ENCODE measurements at regions not wholly inside any gene's neighbourhood (a gene's known extent, or its start where the extent isn't known, plus 50 kb on each side); places are given as distances from the start of the nearest gene placed in this dataset.

GRCh38 chr16:62386411-62386810 is 350.2 kb upstream of the CDH8 start:
- H3K4me1 ChIP-seq: no peaks in the 10 kb centered on the region
- no peaks in the 10 kb centered on the region for H3K27me3 ChIP-seq
- no peak for TF ChIP-seq CTCF (IDR thresholded peaks at IDR 0.05)
- no peak for TF ChIP-seq POLR2A (IDR thresholded peaks at IDR 0.05)
- no peak overlapping the region for H3K27ac ChIP-seq
- intact Hi-C loops (cut with DNase I): no loop called here
- DNase-seq (no peak), ATAC-seq (no peak)
- WGBS, 4 donors: 51 to 67% (median 58%) methylated on average over 5 of the region's 5 CpGs
- no peak overlapping the region for H3K4me3 ChIP-seq
- H3K36me3 ChIP-seq: no peaks in the 10 kb centered on the region
- no peaks in the 10 kb centered on the region for H3K9me3 ChIP-seq

- no peaks in the 10 kb centered on the region for H3K27me3 ChIP-seq
- H3K4me1 ChIP-seq: no peaks in the 10 kb centered on the region
- H3K27ac ChIP-seq: no peak overlapping the region
- no peaks in the 10 kb centered on the region for H3K36me3 ChIP-seq
- DNase-seq (no peak), ATAC-seq (no peak)
- no peaks in the 10 kb centered on the region for H3K9me3 ChIP-seq
- TF ChIP-seq CTCF (IDR thresholded peaks at IDR 0.05) (no peak), POLR2A (IDR thresholded peaks at IDR 0.05) (no peak)
- intact Hi-C loops (cut with DNase I): no loop called here
- H3K4me3 ChIP-seq: no peak overlapping the region
- WGBS, 4 donors: 77 to 81% (median 79%) methylated on average over 2 of the region's 2 CpGs
Observed at GRCh38 chr16:62383941-62384340, 347.7 kb upstream of the CDH8 start.

- intact Hi-C loops (cut with DNase I): no loop called here
- Histone ChIP-seq H3K27ac (no peak overlapping the region), H3K36me3 (no peaks in the 10 kb centered on the region), H3K9me3 (peaks cover 0 to 4% (median 0%) of the 10 kb centered on the region in 12 donors), H3K4me3 (no peak overlapping the region), H3K4me1 (no peaks in the 10 kb centered on the region), H3K27me3 (no peaks in the 10 kb centered on the region)
- no peak for ATAC-seq
- WGBS, 4 donors: 75 to 77% (median 76%) methylated on average over 3 of the region's 3 CpGs
- DNase-seq: no peak
- TF ChIP-seq POLR2A (IDR thresholded peaks at IDR 0.05): no peak
- no peak for TF ChIP-seq CTCF (IDR thresholded peaks at IDR 0.05)
Observed at GRCh38 chr16:62370445-62370844, 334.2 kb upstream of the CDH8 start.

GRCh38 chr16:62363501-62363900 is 327.3 kb upstream of the CDH8 start:
- 49 to 71% (median 62%) methylated on average over 2 of the region's 2 CpGs for WGBS, 4 donors
- H3K36me3 ChIP-seq: no peaks in the 10 kb centered on the region
- H3K27me3 ChIP-seq: no peaks in the 10 kb centered on the region
- no peaks in the 10 kb centered on the region for H3K4me1 ChIP-seq
- no peak for DNase-seq
- ATAC-seq: no peak
- TF ChIP-seq POLR2A (IDR thresholded peaks at IDR 0.05): no peak
- no peak for TF ChIP-seq CTCF (IDR thresholded peaks at IDR 0.05)
- no peak overlapping the region for H3K4me3 ChIP-seq
- intact Hi-C loops (cut with DNase I): no loop called here
- no peaks in the 10 kb centered on the region for H3K9me3 ChIP-seq
- H3K27ac ChIP-seq: no peak overlapping the region
